ENCODE measurements at regions not wholly inside any gene's neighbourhood (a gene's known extent, or its start where the extent isn't known, plus 50 kb on each side); places are given as distances from the start of the nearest gene placed in this dataset.
A peak's percentile ranks its signal among the peaks of the same experiment; 100 is the strongest.
"Not testable (repeated sequence)": the region's sequence is repeated elsewhere in the genome, so short reads cannot be mapped to it uniquely, and the experiment has no call there.

DNA sequence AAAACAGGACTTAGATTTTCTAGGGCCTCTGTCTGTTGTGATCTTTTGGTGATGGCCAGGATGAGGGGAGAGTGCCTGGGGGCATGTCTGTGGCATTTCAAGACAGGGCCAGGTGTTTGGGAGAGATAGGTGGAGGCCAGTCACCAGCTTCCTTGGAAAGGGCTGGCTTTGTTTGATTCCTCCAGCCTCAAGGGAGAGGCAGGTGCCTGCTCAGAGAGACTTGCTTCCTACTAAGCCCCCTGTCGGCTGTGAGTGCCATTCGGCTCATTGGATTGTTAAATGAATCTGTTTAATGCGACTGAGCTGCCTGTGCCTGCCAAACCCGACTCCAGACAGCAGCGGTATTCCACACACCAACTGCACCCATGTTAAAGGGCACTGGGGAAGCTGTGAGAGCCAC is 304.1 kb upstream of the COBL start:
- no peak for DNase-seq

GRCh38 chr7:51619880-51620279 is 303.3 kb upstream of the COBL start:
- no peak for DNase-seq

DNA sequence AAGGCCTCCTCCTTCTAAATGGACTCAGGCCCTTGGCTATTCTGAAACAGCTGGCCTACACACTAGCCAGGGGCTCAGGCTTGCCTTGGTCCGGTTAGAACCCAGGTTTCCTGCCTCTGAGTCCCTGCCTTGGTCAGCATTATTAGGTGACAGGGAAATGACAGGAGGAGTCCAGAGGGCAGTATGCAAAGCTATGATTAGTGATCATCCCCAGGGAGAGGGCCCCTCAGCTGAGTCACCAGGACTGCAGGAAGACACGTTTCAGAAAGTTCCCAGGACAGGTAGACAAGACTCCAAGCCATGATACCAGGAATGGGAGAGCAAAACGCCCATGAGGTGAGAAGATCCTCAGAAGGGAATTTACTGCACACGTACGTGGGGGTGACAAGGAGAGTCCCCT is 301.1 kb upstream of the COBL start:
- no peak for DNase-seq

GRCh38 chr7:51613911-51614357 is 297.3 kb upstream of the COBL start:
- DNase-seq, result no peak

- DNase-seq, result peak; percentile 4
Observed at GRCh38 chr7:51611937-51612336, 295.3 kb upstream of the COBL start.

DNA sequence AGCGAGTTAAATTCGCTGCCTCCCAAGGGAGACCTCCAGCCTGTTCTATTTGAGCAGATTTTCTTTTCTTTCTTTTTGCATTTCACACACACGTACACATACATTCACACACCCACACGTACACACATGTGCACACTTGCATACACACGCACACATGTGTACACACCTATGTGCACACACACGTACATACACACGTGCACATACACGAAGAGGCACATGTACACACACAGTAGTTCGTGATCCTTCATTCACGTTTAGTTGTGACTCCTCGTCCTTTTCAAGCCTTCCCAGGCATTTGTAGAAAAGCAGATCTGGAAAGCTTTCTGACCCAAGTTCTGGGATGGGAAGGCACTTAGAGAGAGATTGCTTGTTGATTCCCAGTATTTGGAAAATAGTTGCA is 290.8 kb upstream of the COBL start:
- DNase-seq, result no peak

- no peak for DNase-seq
Observed at GRCh38 chr7:51606601-51607154, 290.1 kb upstream of the COBL start.

GRCh38 chr7:51602376-51602775 is 285.8 kb upstream of the COBL start:
- no peak for DNase-seq

DNA sequence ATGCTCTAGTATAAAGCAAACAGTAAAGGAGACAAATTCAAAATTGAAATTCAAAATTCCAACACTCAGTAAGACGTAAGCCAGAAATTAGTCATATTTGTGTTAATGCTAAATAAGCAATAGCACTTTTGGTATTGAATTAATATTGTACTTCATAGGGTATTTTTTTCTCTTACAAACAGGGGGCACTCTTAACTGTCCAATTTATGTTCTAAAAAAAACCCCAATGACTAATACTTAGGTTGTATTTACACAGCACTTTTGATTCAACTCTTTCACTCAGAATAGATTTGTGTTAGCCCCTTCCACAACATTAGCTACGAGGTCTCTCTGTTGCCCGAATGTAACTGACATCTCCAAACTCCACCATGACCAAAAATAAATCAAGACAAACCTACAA is 284.9 kb upstream of the COBL start:
- no peak for DNase-seq

- not testable (repeated sequence) for DNase-seq
Observed at GRCh38 chr7:51599935-51600334, 283.3 kb upstream of the COBL start.

DNA sequence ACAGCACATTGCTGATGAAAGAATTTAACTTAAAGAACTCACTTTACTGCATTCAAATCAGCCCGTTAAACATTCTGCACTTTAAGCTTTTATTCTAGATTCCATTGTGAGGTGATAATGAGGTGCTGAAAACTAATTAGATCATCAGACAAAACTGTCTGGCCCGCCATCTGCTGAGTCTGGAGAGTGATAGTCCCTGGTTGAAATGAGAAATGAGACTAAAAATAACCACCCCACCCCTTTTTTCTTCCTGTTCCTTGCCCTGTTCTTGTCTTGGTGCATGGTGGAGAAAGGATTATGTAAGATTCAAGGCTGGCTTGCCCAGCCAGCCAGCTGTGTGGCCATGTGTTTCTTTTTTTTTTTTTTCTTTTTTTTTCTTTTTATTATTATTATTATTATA is 277.0 kb upstream of the COBL start:
- no peak for DNase-seq

DNA sequence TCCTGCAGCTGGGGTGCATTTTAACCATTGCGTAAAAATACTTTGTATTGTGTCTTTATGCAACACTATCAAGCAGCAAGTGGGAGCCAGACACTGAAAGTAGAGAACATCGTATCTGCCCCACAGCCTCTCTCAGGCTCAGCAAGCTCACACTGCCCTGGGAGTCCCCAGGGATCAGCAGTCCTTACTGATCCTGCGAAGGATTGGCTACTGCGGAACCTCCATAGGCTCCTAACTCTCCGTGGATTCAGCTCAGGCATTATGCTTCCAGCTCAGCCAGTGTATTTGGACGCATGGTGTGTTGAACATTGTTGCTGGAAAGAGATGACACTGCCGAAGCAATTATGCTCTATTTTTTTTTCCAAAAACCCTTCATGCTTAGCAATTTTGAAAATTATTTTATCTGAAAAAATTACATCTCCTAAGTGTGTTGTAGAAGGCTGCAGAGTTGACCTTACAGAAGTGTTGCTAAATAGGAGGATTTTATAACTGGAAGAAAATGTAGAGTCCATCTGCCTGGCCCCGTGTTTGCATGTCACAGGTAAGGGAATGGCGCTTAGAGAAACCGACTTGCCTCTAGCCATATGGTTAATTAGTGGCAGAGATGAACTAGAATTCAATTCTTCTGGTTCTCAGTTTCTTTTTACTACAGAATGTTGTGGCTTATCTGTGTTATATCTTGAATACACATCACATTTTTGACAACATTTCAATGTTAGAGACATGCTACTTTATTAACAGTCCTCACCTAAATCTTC is 276.4 kb upstream of the COBL start:
- DNase-seq, result no peak

- no peak for DNase-seq
Observed at GRCh38 chr7:51591223-51591622, 274.6 kb upstream of the COBL start.

DNA sequence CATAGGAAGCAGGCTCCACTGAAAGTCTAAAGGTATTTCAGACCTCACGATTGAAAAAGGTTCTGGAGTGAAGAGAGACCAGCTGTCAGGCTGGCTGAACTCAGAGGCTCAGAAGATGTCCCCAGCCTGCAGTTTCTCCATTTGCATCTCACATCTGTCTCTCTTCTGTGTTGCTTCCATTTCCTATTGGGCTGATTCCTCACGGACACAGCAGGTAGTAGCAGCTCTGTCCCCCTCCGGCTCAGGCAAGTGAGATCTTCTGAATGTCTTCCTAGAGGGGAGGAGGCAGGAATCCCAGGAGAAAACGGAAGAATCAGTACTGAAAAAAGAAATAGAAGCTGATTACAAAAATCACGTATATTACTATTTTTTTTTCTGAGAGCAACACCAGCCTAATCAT is 274.1 kb upstream of the COBL start:
- no peak for DNase-seq

DNA sequence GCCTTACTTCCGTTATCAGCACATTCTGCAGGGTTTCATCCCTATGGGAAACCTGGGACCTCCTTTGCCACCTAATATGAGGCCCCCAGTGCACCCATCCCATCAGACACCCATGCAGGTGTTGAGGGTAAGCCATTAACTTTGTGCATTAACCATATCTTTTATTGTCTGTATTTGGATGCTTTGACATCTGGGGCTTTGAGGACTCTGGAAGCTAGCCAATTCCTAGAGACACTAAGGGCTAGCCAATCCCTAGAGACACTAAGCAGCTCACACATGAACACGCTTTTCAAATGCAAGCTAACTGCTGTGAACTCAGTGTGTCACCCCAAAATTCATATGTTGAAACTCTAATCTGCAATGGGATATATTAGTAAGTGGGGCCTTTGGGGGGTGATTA is 272.5 kb upstream of the COBL start:
- DNase-seq, result no peak

DNA sequence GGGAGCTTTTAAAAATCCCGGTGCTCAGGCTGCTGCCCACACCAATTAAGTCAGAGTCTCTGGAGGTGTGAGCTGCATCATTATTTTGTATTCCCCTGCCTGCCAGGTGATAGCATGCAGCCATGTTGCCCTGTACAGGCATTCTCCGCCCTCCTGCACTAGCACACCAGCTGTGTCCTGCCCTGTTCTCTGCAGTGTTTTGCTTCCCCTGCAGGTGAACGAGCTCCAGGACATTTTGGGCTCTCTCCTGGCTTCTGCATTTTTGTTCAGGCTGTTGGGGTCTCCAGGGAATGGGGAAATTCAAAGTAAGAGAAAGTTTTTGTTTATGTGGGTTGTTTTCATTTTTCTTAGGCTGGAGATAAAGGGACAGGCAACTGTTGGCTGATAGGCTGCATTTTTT is 271.0 kb upstream of the COBL start:
- DNase-seq, result no peak

- DNase-seq, result no peak
Observed at GRCh38 chr7:51577390-51577789, 260.8 kb upstream of the COBL start.

- DNase-seq, result no peak
Observed at GRCh38 chr7:51569581-51569980, 253.0 kb upstream of the COBL start.

DNA sequence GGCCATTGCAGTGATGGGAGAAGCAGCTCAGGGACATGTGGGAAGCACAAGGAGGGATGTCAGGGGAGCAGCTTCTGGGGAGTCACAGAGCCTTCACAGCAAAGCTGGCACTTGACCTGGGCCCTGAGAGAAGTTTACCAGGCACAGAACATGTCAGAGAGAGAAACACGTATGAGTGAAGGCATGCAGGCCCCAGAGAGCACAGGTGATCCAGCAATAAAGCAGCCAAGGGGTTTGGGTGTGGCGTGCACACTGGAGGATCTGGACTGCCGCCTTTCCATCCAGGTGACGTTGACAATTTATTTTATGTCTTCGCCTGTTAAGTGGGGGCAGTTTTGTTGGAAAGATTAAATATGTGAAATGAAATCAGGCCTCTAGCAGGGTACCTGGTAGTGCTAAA is 252.6 kb upstream of the COBL start:
- no peak for DNase-seq

DNA sequence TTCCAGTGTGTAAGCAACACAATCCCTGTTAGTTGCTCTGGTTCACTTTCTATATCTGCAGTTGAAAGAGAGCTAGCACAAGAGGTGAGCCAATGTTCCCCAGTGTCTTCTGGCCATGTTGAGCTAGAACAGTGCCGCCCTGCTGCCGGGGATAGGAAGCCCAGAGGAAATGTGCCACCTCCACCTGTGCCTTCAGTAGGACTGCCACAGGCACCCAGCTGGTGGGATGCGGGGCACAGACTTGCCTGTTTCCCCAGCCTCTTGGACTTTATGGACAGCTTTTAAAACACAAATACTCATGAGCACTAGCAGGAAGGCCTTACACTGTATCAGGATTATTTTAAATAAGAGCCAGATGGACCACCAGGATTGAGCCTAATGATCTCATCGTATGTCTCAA is 234.5 kb upstream of the COBL start:
- DNase-seq, result no peak

GRCh38 chr7:51545131-51545530 is 228.5 kb upstream of the COBL start:
- DNase-seq, result no peak

DNA sequence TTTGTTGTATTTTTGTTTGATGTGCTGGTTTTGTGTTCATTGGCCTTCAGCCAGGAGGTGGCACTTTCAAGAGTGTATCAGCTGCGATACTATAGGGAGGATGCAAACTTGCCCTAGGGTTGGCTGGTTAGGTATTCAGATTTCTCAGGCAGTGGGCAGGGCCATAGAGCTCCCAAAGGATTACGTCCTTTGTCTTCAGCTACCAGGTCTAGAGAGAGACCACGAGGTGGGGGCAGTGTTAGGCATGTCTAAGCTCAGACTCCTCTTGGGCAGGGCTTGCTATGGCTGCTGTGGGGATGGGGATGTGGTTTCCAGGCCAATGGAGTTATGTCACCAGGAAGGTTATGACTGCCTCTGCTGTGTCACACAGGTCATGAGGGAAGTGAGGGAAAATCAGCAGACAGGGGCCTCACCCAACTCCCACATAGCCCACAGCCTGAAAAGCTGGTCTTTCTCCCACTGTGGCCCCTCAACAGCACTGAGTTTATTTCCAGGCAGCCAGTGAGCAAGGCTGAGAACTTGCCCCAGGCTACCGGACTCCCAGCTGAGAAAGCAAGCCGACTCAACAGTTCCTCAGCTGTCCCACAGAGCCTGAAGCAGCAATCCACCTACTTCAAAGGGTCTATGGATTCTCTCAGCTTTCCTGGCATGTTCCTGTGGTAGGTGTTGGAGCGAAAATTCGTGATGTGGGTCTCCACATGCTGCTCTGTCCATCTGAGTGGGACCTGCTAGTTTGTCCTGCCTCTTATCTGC is 227.4 kb upstream of the COBL start:
- DNase-seq, result no peak

DNA sequence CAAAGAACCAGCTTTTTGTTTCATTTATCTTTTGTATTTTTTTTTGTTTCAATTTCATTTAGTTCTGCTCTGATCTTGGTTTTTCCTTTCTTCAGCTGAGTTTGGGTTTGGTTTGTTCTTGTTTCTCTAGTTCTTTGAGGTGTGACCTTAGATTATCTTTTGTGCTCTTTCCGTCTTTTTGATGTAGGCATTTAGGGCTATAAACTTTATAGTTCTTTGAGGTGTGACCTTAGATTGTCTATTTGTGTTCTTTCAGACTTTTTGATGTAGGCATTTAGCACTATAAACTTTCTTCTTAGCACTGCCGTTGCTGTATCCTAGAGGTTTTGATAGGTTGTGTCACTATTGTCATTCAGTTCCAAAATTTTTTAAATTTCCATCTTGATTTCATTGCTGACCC is 224.3 kb upstream of the COBL start:
- DNase-seq, result not testable (repeated sequence)
